GM12865 (cell line): ENCODE measurements at regions not wholly inside any gene's neighbourhood (a gene's known extent, or its start where the extent isn't known, plus 50 kb on each side); places are given as distances from the start of the nearest gene placed in this dataset.

Source experiments
- DNase-seq: peaks from one replicate; pipeline ENCODE4 v3.0.0; 2010; ENCODE audit warnings: low read depth
- H3K4me3 ChIP-seq: 2 replicates; pipeline ENCODE4 v1.5.1; 2011; ENCODE audit warnings: mild to moderate bottlenecking, low read depth, low read length, control low read depth
- TF ChIP-seq, protein P1 (sequence below): IDR thresholded peaks from 2 replicates; pipeline ENCODE4 v1.5.1; 2011; ENCODE audit warnings: low read length, control low read depth, low read depth, inconsistent platforms; ENCODE audit not compliant: insufficient read depth; ENCODE audit errors: missing control alignments

GRCh38 chr2:195458936-195459335 lies 198.1 kb upstream of the SLC39A10 start:
- H3K4me3 ChIP-seq = no peak overlapping the region
- DNase-seq = no peak
- TF ChIP-seq, protein P1, sequence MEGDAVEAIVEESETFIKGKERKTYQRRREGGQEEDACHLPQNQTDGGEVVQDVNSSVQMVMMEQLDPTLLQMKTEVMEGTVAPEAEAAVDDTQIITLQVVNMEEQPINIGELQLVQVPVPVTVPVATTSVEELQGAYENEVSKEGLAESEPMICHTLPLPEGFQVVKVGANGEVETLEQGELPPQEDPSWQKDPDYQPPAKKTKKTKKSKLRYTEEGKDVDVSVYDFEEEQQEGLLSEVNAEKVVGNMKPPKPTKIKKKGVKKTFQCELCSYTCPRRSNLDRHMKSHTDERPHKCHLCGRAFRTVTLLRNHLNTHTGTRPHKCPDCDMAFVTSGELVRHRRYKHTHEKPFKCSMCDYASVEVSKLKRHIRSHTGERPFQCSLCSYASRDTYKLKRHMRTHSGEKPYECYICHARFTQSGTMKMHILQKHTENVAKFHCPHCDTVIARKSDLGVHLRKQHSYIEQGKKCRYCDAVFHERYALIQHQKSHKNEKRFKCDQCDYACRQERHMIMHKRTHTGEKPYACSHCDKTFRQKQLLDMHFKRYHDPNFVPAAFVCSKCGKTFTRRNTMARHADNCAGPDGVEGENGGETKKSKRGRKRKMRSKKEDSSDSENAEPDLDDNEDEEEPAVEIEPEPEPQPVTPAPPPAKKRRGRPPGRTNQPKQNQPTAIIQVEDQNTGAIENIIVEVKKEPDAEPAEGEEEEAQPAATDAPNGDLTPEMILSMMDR = no peak

DNA sequence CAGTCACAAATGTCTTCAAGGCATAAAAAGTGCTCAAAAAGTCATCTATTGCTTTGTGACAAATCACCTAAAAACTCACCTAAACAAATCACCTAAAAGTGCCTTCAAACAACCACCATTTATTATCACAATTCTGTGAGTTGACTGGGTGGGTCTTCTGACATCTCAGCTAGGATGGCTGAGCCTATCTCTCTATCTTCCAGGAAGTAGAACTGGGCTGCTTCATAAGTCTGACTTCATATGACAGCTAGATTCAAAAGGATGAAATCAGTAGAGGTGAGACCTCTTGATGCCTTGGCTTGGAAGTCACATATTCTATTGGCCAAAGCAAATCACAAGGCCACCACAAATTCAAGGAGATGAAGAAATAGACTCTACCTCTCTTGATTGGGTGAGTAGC lies 199.2 kb upstream of the SLC39A10 start:
- TF ChIP-seq, protein P1 = no peak
- no peak for DNase-seq
- H3K4me3 ChIP-seq = no peak overlapping the region

- TF ChIP-seq, protein P1 = no peak
- H3K4me3 ChIP-seq = no peak overlapping the region
- no peak for DNase-seq
Measured at GRCh38 chr2:195456771-195457170, 200.3 kb upstream of the SLC39A10 start.

DNA sequence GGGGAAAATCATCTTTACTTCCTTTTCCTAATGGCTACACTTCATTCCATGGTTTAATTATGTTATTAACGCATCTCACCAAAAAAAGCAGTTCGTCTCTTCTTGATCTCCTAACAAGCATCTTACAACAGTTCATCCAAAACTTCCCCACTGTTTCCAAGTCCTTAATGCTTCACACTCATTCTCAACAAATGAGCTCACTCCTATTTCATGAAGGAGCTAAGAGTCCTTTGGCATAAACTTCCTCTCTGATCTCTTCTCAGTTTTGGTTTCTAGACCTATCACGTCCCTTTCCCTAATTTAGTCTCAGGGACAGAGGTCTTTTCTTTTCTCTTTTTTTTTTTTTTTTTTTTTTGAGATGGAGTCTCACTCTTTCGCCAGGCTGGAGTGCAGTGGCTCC lies 205.9 kb upstream of the SLC39A10 start:
- no peak for DNase-seq
- TF ChIP-seq, protein P1 = no peak
- no peak overlapping the region for H3K4me3 ChIP-seq

DNA sequence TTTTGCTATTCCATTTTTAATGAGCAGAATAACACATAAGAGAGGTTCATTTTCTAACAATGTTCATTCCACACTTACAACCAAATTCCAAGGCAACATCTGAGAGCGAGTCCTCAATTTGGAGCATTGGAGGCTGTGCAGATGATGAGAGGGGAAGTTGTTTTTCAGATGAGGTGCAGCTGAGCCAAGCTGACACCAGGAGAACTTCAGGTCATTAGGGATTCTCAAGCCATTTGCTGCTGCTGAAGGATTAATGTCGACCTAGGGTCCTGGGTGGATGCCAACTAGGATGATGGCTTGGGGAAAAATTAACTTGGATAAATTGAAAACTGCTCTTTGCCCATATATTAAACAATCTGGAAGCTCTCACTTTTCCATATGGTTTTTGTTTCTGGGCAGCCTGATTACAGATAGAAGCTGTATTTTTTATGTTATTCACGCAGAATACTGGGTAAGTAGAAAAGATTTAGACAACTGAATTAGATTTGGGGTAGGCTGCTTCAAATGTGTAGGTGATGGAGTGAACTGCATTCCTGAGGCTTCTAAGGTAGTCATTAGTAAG lies 206.4 kb upstream of the SLC39A10 start:
- TF ChIP-seq, protein P1 = no peak
- DNase-seq = no peak
- H3K4me3 ChIP-seq = no peak overlapping the region

DNA sequence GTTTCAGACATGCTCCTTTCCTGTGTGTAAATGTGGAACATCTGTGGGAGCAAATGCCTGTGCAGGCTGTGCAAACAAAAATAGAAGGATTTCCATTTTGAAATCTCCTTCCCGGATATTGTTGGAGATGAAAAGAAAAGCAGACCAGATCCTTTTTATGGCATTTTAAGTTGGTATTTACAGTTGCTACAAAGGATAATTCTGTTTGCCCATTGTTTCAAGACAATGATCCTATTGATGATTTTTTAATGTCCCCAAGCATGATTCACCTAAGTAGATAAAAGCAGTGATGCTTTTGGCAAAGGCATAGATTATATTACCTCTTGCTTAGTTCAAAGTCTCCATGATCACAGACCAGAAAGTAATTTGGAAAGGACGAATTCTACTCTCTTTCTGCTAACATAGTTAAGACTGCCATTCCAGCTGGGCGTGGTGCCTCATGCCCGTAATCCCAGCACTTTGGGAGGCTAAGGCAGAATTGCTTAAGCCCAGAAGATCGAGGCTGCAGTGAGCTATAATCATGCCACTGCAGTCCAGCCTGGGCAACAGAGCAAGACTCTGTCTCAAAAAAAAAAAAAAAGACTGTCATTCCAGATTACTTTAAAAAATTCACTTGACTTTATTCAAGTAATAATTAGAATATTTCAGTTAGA lies 209.6 kb upstream of the SLC39A10 start:
- DNase-seq = no peak
- TF ChIP-seq, protein P1 = no peak
- H3K4me3 ChIP-seq = no peak overlapping the region

- TF ChIP-seq, protein P1 = no peak
- DNase-seq = no peak
- H3K4me3 ChIP-seq = no peak overlapping the region
Measured at GRCh38 chr2:195445639-195446038, 211.4 kb upstream of the SLC39A10 start.
